HG03460 (cell line): ENCODE measurements at regions not wholly inside any gene's neighbourhood (a gene's known extent, or its start where the extent isn't known, plus 50 kb on each side); places are given as distances from the start of the nearest gene placed in this dataset.

Experiments used
- ATAC-seq: cut with Tn5 transposase; IDR thresholded peaks from one replicate; pipeline ENCODE4 v1.9.1; 2021; ENCODE audit not compliant: unreplicated experiment

- no peak for ATAC-seq
Observed at GRCh38 chr9:118984607-118985006, 384.6 kb downstream of the BRINP1 start.

GRCh38 chr9:118985851-118986250, 383.4 kb downstream of the BRINP1 start:
- ATAC-seq, result no peak

GRCh38 chr9:118987167-118987566, 382.1 kb downstream of the BRINP1 start:
- ATAC-seq, result no peak

- ATAC-seq, result no peak
Observed at GRCh38 chr9:118990949-118991348, 378.3 kb downstream of the BRINP1 start.

GRCh38 chr9:118991366-118992285, 377.6 kb downstream of the BRINP1 start:
- ATAC-seq, result no peak

- no peak for ATAC-seq
Observed at GRCh38 chr9:118992813-118993794, 376.1 kb downstream of the BRINP1 start.

- ATAC-seq, result no peak
Observed at GRCh38 chr9:118993965-118994364, 375.3 kb downstream of the BRINP1 start.

GRCh38 chr9:119002491-119002890, 366.7 kb downstream of the BRINP1 start:
- ATAC-seq, result no peak

- no peak for ATAC-seq
Observed at GRCh38 chr9:119003201-119003611, 366.0 kb downstream of the BRINP1 start.

- ATAC-seq, result no peak
Observed at GRCh38 chr9:119003882-119004617, 365.2 kb downstream of the BRINP1 start.

GRCh38 chr9:119004618-119004990, 364.6 kb downstream of the BRINP1 start:
- ATAC-seq, result no peak

GRCh38 chr9:119005162-119005561, 364.1 kb downstream of the BRINP1 start:
- no peak for ATAC-seq

GRCh38 chr9:119009249-119009648, 360.0 kb downstream of the BRINP1 start:
- no peak for ATAC-seq

- no peak for ATAC-seq
Observed at GRCh38 chr9:119020284-119020683, 349.0 kb downstream of the BRINP1 start.

GRCh38 chr9:119020730-119021333, 348.4 kb downstream of the BRINP1 start:
- no peak for ATAC-seq

- ATAC-seq, result no peak
Observed at GRCh38 chr9:119026120-119026519, 343.1 kb downstream of the BRINP1 start.

GRCh38 chr9:119027901-119028699, 341.1 kb downstream of the BRINP1 start:
- no peak for ATAC-seq

- ATAC-seq, result no peak
Observed at GRCh38 chr9:119029886-119030285, 339.3 kb downstream of the BRINP1 start.

GRCh38 chr9:119033596-119033995, 335.6 kb downstream of the BRINP1 start:
- no peak for ATAC-seq

- ATAC-seq, result no peak
Observed at GRCh38 chr9:119036969-119037368, 332.3 kb downstream of the BRINP1 start.
